Parathyroid adenoma (tissue), 2 donors: ENCODE measurements at regions not wholly inside any gene's neighbourhood (a gene's known extent, or its start where the extent isn't known, plus 50 kb on each side); places are given as distances from the start of the nearest gene placed in this dataset.

ENCODE experiments used
- H2AFZ ChIP-seq: fragments of 300-600 bp; sonication (generic); one replicate; pipeline ENCODE4 v1.7.0; 2017; ENCODE audit warnings: antibody characterized with exemption, mild to moderate bottlenecking
- H3K27ac ChIP-seq: fragments of 300-600 bp; sonication (generic); one replicate; pipeline ENCODE4 v1.7.0; 2017
- H3K27me3 ChIP-seq: fragments of 300-600 bp; sonication (generic); one replicate; pipeline ENCODE4 v1.7.0; 2017; ENCODE audit warnings: low read length; ENCODE audit not compliant: control insufficient read depth, insufficient read depth
- H3K36me3 ChIP-seq: fragments of 300-600 bp; sonication (generic); one replicate; pipeline ENCODE4 v1.7.0; 2017; ENCODE audit warnings: low read length; ENCODE audit not compliant: control insufficient read depth, insufficient read depth
- H3K4me1 ChIP-seq: fragments of 300-600 bp; sonication (generic); one replicate; pipeline ENCODE4 v1.7.0; 2017; ENCODE audit warnings: control low read depth
- H3K4me2 ChIP-seq: fragments of 300-600 bp; sonication (generic); one replicate; pipeline ENCODE4 v1.7.0; 2017; ENCODE audit warnings: low read length
- H3K4me3 ChIP-seq: fragments of 300-600 bp; sonication (generic); one replicate; pipeline ENCODE4 v1.7.0; 2017; ENCODE audit warnings: low read depth, low read length
- H3K79me2 ChIP-seq: fragments of 300-600 bp; sonication (generic); one replicate; pipeline ENCODE4 v1.7.0; 2017; ENCODE audit warnings: control low read depth
- H3K9ac ChIP-seq: fragments of 300-600 bp; sonication (generic); one replicate; pipeline ENCODE4 v1.7.0; 2017; ENCODE audit warnings: mild to moderate bottlenecking
- H3K9me3 ChIP-seq: fragments of 300-600 bp; sonication (generic); one replicate; pipeline ENCODE4 v1.7.0; 2017; ENCODE audit warnings: low read length; ENCODE audit not compliant: control insufficient read depth
- TF ChIP-seq, protein P1 (sequence below): fragments of 300-600 bp; sonication (generic); IDR thresholded peaks from one replicate; pipeline ENCODE4 v1.7.0; 2017; ENCODE audit warnings: antibody characterized with exemption, mild to moderate bottlenecking
- donor health status: primary hyperparathyroidism.

DNA sequence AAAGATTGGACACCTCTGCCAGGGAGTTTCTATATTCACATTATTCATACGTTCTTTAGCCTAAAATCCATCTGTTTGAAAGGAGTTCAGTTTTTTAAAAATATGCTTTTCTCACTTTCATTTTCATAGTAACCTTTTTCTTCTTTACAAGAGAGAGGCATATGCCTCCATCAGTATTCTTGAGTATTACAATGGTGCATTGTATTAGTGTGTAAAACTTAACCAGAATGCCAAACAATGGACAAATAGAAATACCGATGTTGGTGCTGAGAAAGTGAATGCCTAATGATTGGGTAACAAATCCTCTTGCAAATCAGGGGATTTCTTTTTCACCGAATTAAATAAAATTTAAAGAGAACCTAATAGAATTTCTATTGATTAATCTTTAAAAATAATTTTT, 163.2 kb upstream of the LAMA2 start:
- H2AFZ ChIP-seq, result no peak overlapping the region
- no peak overlapping the region for H3K9ac ChIP-seq
- H3K9me3 ChIP-seq, result no peaks in the 10 kb centered on the region
- no peak overlapping the region for H3K4me3 ChIP-seq
- no peaks in the 10 kb centered on the region for H3K36me3 ChIP-seq
- no peaks in the 10 kb centered on the region for H3K4me1 ChIP-seq
- no peak overlapping the region for H3K27ac ChIP-seq
- TF ChIP-seq, protein P1, sequence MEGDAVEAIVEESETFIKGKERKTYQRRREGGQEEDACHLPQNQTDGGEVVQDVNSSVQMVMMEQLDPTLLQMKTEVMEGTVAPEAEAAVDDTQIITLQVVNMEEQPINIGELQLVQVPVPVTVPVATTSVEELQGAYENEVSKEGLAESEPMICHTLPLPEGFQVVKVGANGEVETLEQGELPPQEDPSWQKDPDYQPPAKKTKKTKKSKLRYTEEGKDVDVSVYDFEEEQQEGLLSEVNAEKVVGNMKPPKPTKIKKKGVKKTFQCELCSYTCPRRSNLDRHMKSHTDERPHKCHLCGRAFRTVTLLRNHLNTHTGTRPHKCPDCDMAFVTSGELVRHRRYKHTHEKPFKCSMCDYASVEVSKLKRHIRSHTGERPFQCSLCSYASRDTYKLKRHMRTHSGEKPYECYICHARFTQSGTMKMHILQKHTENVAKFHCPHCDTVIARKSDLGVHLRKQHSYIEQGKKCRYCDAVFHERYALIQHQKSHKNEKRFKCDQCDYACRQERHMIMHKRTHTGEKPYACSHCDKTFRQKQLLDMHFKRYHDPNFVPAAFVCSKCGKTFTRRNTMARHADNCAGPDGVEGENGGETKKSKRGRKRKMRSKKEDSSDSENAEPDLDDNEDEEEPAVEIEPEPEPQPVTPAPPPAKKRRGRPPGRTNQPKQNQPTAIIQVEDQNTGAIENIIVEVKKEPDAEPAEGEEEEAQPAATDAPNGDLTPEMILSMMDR, result no peak
- no peaks in the 10 kb centered on the region for H3K27me3 ChIP-seq
- no peak overlapping the region for H3K4me2 ChIP-seq
- no peaks in the 10 kb centered on the region for H3K79me2 ChIP-seq

DNA sequence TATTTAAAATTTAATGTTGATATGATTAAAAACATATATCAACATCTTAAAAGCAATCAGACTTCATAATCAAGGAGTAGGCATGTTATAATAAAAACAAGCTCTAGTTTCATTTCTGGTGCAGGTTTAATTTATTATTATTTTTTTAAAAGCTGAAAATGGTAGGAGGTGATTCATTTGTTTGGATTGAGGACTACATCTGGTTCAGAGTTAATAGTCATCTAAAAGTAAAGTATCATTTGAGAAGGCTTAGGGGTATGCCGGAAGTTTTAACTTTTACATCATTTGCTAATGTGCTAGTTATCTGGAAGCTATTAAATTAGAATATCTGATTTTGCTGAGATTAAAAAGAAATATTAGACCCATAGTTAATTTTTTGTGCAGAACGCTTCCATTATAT, 169.5 kb upstream of the LAMA2 start:
- no peak overlapping the region for H3K9ac ChIP-seq
- H3K4me3 ChIP-seq, result no peak overlapping the region
- H3K4me1 ChIP-seq, result no peaks in the 10 kb centered on the region
- no peak overlapping the region for H3K27ac ChIP-seq
- no peaks in the 10 kb centered on the region for H3K9me3 ChIP-seq
- H2AFZ ChIP-seq, result no peak overlapping the region
- TF ChIP-seq, protein P1, result no peak
- no peak overlapping the region for H3K4me2 ChIP-seq
- H3K36me3 ChIP-seq, result no peaks in the 10 kb centered on the region
- H3K79me2 ChIP-seq, result no peaks in the 10 kb centered on the region
- H3K27me3 ChIP-seq, result no peaks in the 10 kb centered on the region

DNA sequence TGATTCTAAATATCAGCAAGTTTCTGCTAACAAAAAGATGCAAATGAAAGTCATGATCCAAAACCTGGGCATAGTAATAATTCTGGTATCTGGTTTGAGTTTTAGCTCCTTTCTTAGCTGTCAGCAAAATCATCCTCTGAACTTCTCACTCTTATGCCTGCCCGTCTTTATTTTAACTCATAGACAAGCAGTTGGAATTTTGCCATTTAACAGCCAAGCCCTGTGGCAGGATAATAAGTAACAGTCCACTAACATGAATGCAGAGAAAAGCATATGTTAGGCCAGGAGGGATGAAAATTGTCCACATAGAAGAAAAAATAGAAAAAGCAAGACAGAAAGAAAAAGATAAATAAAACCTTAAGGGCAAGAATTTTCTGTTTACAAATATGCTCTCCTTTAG, 170.0 kb upstream of the LAMA2 start:
- H3K9ac ChIP-seq, result no peak overlapping the region
- no peak overlapping the region for H3K4me3 ChIP-seq
- no peak overlapping the region for H3K4me2 ChIP-seq
- no peak overlapping the region for H2AFZ ChIP-seq
- H3K79me2 ChIP-seq, result no peaks in the 10 kb centered on the region
- H3K4me1 ChIP-seq, result no peaks in the 10 kb centered on the region
- TF ChIP-seq, protein P1, result no peak
- H3K36me3 ChIP-seq, result no peaks in the 10 kb centered on the region
- no peak overlapping the region for H3K27ac ChIP-seq
- no peaks in the 10 kb centered on the region for H3K9me3 ChIP-seq
- no peaks in the 10 kb centered on the region for H3K27me3 ChIP-seq

DNA sequence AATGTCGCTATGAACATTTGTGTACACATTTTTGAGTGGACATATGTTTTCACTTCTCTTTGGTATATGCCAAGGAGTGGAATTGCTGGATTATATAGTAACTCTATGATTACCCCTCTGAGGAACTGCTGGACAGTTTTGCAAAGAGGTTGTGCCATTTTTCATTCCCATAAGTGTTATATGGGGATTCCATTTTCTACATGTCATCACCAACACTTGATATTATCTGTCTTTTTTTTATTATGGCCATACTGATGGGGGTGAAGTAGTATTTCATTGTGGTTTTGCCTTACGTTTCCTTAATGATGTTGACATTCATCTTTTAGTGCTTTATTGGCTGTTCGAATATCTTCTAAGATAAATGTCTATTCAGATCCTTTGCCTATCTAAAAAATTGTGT, 171.8 kb upstream of the LAMA2 start:
- H3K27ac ChIP-seq, result no peak overlapping the region
- no peaks in the 10 kb centered on the region for H3K9me3 ChIP-seq
- no peak overlapping the region for H3K4me3 ChIP-seq
- no peaks in the 10 kb centered on the region for H3K36me3 ChIP-seq
- H3K9ac ChIP-seq, result no peak overlapping the region
- H3K4me1 ChIP-seq, result no peaks in the 10 kb centered on the region
- no peaks in the 10 kb centered on the region for H3K79me2 ChIP-seq
- no peak overlapping the region for H3K4me2 ChIP-seq
- no peaks in the 10 kb centered on the region for H3K27me3 ChIP-seq
- TF ChIP-seq, protein P1, result no peak
- H2AFZ ChIP-seq, result no peak overlapping the region

DNA sequence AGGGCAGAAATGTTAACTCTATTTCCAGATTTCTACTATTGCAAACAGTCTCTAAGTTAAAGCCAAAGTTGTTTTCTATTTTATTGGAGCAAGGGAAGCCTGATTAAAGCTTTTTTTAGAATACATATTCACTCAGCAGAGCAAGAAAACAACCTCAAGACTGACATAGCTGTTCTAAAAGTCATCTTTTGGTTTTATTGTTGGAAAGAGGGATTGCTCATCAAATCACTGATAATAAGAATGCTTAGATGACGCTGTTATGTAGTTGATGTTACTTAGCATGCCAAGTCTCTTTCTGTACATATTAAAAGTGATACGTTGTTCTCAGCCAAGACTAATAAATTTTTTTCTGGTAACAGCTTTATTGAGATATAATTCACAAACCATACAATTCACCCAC, 172.6 kb upstream of the LAMA2 start:
- no peak overlapping the region for H3K9ac ChIP-seq
- no peak overlapping the region for H2AFZ ChIP-seq
- H3K4me2 ChIP-seq, result no peak overlapping the region
- no peaks in the 10 kb centered on the region for H3K4me1 ChIP-seq
- no peak overlapping the region for H3K4me3 ChIP-seq
- H3K27me3 ChIP-seq, result no peaks in the 10 kb centered on the region
- no peak overlapping the region for H3K27ac ChIP-seq
- TF ChIP-seq, protein P1, result no peak
- H3K36me3 ChIP-seq, result no peaks in the 10 kb centered on the region
- H3K79me2 ChIP-seq, result no peaks in the 10 kb centered on the region
- no peaks in the 10 kb centered on the region for H3K9me3 ChIP-seq
